ENCODE measurements at regions not wholly inside any gene's neighbourhood (a gene's known extent, or its start where the extent isn't known, plus 50 kb on each side); places are given as distances from the start of the nearest gene placed in this dataset.
"Not testable (repeated sequence)": the region's sequence is repeated elsewhere in the genome, so short reads cannot be mapped to it uniquely, and the experiment has no call there.

DNA sequence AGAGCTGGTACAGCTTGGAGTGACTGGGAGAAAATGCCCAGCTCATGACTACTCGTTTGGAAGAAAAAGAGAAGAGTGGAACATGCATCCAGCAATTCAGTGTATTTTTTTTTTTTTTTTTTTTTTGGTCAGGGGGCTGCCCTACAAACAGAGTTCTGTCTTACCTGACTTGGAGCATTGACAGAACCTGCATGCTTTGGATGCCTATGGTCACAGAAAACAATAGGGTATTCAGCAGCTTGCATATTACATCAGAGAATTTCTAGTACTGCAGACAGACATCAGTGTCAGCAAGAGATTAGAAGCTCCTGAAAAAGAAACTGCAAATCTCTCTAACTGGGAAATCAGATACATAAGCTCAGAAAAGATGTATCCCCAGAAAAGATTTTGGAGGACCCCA, 894.4 kb downstream of the SPATA31A7 start:
- not testable (repeated sequence) for ATAC-seq (ENCODE audit: low FRiP score in 2 of 2); H3K36me3 ChIP-seq; H3K27ac ChIP-seq; DNase-seq; H3K4me1 ChIP-seq; H3K27me3 ChIP-seq; H3K9me3 ChIP-seq; H3K4me3 ChIP-seq
- WGBS, 2 donors = no CpG with 5 or more reads among the region's 1 CpG

DNA sequence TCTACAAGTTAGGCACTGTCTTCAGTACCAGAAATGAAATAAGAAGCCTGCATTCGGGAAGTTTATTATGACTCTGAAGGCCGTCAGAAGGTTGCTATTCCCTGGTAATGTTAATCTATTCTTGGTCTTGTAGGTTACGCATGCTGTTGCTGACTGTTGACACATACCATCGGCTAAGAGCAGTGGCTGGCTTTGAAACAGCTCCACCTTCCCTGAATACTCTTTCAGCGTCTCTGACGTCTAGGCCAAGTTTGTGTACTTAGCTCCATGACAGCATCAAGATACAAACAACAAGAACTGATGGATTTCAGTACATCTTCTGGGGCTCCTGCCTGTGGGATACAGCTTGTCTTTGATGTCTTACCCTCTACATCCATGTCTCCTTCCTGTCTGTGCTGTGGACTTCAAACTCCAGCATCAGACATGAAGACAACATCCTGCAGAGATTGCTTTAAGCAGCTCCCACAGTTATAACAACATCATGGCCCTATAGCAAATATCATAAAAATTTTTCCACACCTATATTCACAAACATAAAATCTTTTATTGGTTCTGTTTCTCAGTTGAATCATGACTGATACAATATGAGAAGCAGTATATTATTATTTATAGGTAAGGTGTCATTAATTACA, 906.0 kb downstream of the SPATA31A7 start:
- not testable (repeated sequence) for H3K27ac ChIP-seq; DNase-seq; H3K9me3 ChIP-seq; H3K27me3 ChIP-seq; H3K4me3 ChIP-seq; H3K4me1 ChIP-seq; H3K36me3 ChIP-seq; ATAC-seq (ENCODE audit: low FRiP score in 2 of 2)
- no CpG with 5 or more reads among the region's 6 CpGs for WGBS, 2 donors

DNA sequence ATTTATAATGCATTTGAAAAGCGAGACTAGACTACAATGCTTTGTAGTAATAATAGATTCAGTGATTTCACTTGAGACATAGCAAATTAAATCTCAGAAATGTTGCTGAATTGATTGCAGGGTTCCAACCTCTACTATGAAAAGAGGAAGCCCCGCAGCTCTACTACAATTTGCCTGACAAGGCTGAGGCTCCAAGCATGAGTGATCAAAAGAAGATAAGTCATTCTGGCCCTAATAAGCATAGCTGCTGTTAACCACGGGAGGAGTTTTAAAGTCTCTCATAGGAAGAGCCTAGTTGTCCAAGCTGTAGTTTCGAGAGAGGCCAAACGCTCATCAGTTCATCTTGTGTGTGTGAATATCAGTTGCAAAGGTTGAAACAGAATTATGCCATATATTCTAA, 920.6 kb downstream of the SPATA31A7 start:
- H3K27ac ChIP-seq; DNase-seq; H3K27me3 ChIP-seq; ATAC-seq (ENCODE audit: low FRiP score in 2 of 2); H3K36me3 ChIP-seq; H3K9me3 ChIP-seq; H3K4me3 ChIP-seq; H3K4me1 ChIP-seq: not testable (repeated sequence)
- 70 to 73% methylated on average over 3 of the region's 5 CpGs for WGBS, 2 donors

DNA sequence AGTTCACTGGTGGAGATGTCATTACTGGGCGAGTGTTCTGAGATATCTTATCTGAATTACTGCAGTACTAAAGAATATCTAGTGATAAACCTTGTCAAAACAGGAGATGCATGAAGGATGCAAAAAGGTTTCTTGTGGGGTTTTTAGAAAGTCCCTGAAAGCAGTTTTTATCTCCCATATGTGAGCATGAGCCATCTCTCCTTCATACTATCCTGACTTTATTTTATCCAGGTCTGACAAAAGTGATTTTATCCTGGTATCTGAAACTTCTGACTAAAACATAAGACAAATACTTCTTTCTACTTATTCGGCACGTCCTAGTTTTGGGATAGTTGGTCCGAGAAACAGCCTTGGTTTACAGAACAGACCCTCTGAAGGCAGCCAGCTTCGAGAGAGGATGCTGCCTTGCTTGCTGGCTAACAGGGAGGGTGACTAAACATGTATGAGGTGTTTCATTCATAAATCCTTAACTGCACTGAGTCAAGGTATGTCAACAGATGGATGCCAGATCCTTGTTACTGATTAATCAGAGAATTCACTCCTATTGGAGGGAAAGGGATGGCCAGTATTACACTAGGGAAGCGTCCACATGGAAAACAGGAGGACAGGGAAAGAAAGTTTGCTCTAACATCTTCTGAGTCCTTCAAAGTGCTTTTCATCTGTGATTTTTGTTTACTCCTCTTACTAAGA, 927.3 kb downstream of the SPATA31A7 start:
- not testable (repeated sequence) for H3K4me3 ChIP-seq; H3K4me1 ChIP-seq; H3K27me3 ChIP-seq; DNase-seq; ATAC-seq (ENCODE audit: low FRiP score in 2 of 2); H3K27ac ChIP-seq; H3K9me3 ChIP-seq; H3K36me3 ChIP-seq
- 0% methylated on average over 1 of the region's 6 CpGs; no CpG with 5 or more reads in 1 of the 2 donors for WGBS, 2 donors

DNA sequence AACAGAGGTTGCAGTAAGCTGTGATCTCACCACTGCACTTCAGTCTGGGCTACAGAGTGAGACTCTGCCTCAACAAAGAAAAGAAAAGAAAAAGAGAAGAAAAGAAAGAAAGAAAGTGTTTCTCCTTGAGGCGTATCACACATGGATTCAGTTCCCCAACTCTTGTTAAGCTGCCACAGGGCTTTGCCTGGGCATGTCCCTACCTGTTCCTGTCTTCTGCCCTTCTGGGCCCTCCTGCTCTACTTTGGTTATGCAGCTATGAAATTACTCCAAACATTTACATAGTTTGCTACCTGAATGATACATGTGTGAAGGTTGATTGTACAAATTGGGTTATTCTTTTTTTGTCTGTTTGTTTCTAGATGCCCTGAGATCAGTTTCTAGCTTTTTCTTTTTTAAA, 929.8 kb downstream of the SPATA31A7 start:
- DNase-seq; ATAC-seq (ENCODE audit: low FRiP score in 2 of 2): not testable (repeated sequence)

DNA sequence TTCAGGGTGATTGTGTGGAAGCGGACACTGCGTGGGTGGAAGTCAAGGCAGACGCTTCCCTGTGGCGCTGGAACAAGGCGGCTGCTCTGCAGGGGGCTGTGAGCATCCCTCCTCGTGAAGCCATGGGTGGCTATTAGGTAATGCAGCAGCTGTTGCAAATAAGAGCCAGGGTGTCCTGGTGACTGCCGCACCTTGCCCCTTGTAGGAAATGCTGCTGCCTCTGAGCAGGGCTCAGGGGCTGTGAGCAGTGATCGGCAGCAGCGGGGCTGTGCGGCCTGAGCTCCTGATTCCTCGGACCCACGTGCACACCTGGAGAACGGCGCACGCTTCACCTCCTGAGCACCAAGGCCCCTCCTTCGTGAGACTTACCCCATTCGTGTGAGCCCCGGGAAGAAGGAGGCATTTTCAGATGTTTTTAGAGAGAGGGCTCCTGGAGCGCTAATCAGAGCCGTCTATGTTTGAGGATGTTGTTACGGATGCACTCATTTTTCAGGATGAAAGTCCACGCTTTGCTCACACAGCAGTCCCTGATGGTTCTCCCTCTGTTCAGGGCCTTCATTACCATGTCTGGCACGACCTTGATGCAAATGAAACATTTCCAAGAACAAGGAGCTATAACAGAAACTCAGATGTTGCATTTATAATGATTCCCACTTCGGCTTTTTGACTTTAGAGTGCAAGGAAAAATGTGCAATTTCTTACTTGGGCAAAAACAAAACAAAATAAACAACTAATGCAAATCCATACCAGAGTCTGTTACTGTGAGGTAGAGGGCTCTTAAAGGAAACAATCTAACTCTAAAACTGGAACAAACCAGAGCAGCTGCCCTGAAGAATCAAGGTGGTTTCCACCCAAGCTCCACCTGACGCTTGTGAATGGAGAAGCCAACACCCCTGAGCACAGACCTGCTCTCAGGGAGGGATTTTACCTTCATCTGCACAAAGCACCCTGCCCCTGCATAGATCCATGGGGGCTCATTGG, 936.1 kb downstream of the SPATA31A7 start:
- not testable (repeated sequence) for H3K4me1 ChIP-seq; ATAC-seq (ENCODE audit: low FRiP score in 2 of 2)
- 90% methylated on average over 2 of the region's 25 CpGs; no CpG with 5 or more reads in 1 of the 2 donors for WGBS, 2 donors

More for the DNA sequence above, 929.8 kb downstream of the SPATA31A7 start:
- H3K27me3 ChIP-seq, H3K4me3 ChIP-seq, H3K27ac ChIP-seq, H3K4me1 ChIP-seq, H3K36me3 ChIP-seq, H3K9me3 ChIP-seq: not testable (repeated sequence)
- 100% methylated on average over 1 of the region's 1 CpG; no CpG with 5 or more reads in 1 of the 2 donors for WGBS, 2 donors

DNA sequence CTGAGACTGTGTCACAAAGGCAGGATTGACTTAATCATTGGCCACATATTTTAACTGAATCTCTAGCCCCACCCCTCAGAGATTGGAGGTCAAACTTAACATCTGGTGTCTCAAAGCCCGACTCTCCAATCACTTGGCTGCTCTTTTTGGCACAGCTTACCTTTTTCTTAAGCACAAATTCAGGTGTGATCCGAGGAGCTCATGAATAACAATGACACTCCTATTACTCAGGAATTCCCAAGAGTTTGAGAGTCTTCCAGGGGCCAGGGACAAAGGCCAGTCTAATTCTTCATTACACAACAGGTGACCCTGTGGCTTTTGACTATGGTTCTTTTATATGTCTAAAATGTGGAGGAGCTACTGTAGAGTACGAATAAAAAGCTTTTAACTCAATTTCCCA, 945.2 kb downstream of the SPATA31A7 start:
- H3K36me3 ChIP-seq; DNase-seq; H3K27me3 ChIP-seq; H3K4me3 ChIP-seq; H3K27ac ChIP-seq; H3K9me3 ChIP-seq; H3K4me1 ChIP-seq; ATAC-seq (ENCODE audit: low FRiP score in 2 of 2): not testable (repeated sequence)
- WGBS, 2 donors = no CpG with 5 or more reads among the region's 3 CpGs

More for the DNA sequence above, 936.1 kb downstream of the SPATA31A7 start:
- H3K4me3 ChIP-seq, H3K27ac ChIP-seq, H3K36me3 ChIP-seq, DNase-seq, H3K27me3 ChIP-seq, H3K9me3 ChIP-seq: not testable (repeated sequence)

DNA sequence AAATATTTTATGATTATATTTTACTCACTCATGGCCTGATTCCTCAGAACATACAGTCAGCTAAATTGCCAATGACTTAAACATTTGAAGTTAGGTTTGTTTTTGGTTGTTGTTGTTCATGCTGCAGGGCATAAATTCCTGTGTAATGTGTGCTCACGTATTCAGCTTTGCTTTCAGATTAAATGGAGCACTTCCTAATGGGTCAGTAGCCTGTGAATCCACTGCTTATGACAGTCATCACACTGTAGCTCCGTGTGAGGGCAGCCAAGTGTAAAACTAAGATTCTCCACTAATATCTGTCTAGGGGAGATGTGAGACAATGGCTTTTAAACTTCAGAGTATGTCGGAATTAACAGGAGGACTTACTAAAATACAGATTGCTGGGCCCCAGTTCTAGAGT, 955.8 kb downstream of the SPATA31A7 start:
- H3K4me1 ChIP-seq; H3K9me3 ChIP-seq; H3K36me3 ChIP-seq; H3K27ac ChIP-seq; ATAC-seq (ENCODE audit: low FRiP score in 2 of 2); H3K27me3 ChIP-seq; H3K4me3 ChIP-seq; DNase-seq: not testable (repeated sequence)
- no CpG with 5 or more reads among the region's 3 CpGs for WGBS, 2 donors
